AG04450 (cell line): ENCODE measurements at regions not wholly inside any gene's neighbourhood (a gene's known extent, or its start where the extent isn't known, plus 50 kb on each side); places are given as distances from the start of the nearest gene placed in this dataset.
"Not testable (repeated sequence)": the region's sequence is repeated elsewhere in the genome, so short reads cannot be mapped to it uniquely, and the experiment has no call there.

Source experiments
- CTCF ChIA-PET: fragments of 300-600, 350-600 bp; formaldehyde crosslinking; extraction: SDS; loops from one replicate; lab custom pipeline; 2022; ENCODE audit warnings: antibody characterized with exemption, inconsistent platforms; lab: Charles Lee
- POLR2A ChIA-PET: fragments of 350-600 bp; formaldehyde crosslinking; extraction: SDS; loops from one replicate; lab custom pipeline; 2021; ENCODE audit warnings: antibody characterized with exemption, inconsistent platforms; lab: Yijun Ruan, JAX
- DNase-seq: peaks from one replicate; pipeline ENCODE4 v3.0.0-alpha.2; 2011; ENCODE audit warnings: low read depth, low spot score
- H3K27ac ChIP-seq: one replicate; pipeline ENCODE4 v1.5.1; 2012; ENCODE audit warnings: low read depth, low read length, control low read depth
- H3K27me3 ChIP-seq: one replicate; pipeline ENCODE4 v1.6.0; 2012; ENCODE audit warnings: low read length; ENCODE audit not compliant: control insufficient read depth, insufficient read depth
- H3K4me3 ChIP-seq: 2 replicates; pipeline ENCODE4 v1.5.1; 2011; ENCODE audit warnings: mild to moderate bottlenecking, low read depth, low read length, control low read depth
- H3K9me3 ChIP-seq: 2 replicates; pipeline ENCODE4 v1.5.1; 2012; ENCODE audit warnings: low read length; ENCODE audit not compliant: control insufficient read depth, insufficient read depth
- CTCF ChIP-seq: IDR thresholded peaks from 2 replicates; pipeline ENCODE4 v1.5.1; 2011; ENCODE audit warnings: low read depth, low read length, control low read depth, inconsistent platforms

DNA sequence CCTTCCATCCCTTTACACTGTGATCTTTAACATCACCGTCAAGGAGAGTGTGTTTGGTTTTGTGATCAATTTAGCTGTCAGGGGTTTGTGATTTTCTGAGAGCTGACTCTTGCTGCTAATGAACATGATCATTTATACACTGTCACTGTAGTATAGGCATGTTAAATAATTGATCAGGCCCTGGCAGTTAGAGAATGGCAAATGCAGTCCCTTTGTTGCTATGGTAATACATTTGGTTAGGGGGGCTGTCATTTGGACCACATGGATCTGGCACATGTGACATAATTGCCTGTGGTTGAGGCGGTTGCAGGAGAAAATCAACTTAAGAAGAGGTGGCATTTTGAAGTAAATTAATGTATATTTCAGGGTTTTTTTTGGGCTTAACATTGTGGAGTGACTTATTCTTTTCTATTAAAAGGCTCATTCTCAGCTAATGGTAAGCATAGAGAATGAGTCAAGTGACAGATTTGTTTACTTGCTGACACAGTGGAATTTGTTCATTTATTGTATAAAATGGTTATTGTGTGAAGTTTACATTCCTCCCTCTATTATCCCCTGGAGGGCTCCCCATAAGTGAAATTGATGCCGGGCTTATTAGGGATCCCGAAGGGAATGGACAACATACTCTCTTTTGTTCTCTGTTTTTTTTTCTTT lies 114.0 kb downstream of the FHIP1A start:
- TF ChIP-seq CTCF, result no peak
- H3K4me3 ChIP-seq, result no peak overlapping the region
- H3K27ac ChIP-seq, result no peak overlapping the region
- ChIA-PET CTCF (no interaction called here), POLR2A (no interaction called here)
- no peaks in the 10 kb centered on the region for H3K27me3 ChIP-seq
- H3K9me3 ChIP-seq, result no peaks in the 10 kb centered on the region
- no peak for DNase-seq

GRCh38 chr4:151524610-151525009 lies 115.6 kb downstream of the FHIP1A start:
- ChIA-PET POLR2A (no interaction called here), CTCF (interaction anchor here (0.7 kb wide), 1 partner anchor 576 kb away, joined by 3 read pairs; no protein-coding TSS in a partner anchor)
- Histone ChIP-seq H3K27me3 (no peaks in the 10 kb centered on the region), H3K9me3 (no peaks in the 10 kb centered on the region), H3K4me3 (no peak overlapping the region), H3K27ac (no peak overlapping the region)
- no peak for DNase-seq
- no peak for TF ChIP-seq CTCF

GRCh38 chr4:151526489-151526888 lies 117.5 kb downstream of the FHIP1A start:
- DNase-seq, POLR2A ChIA-PET, H3K9me3 ChIP-seq: not testable (repeated sequence)

GRCh38 chr4:151527699-151528098 lies 118.7 kb downstream of the FHIP1A start:
- POLR2A ChIA-PET, result no interaction called here

More at GRCh38 chr4:151526489-151526888, 117.5 kb downstream of the FHIP1A start:
- H3K27ac ChIP-seq, H3K27me3 ChIP-seq, H3K4me3 ChIP-seq, CTCF ChIA-PET: not testable (repeated sequence)

GRCh38 chr4:151529187-151529586 lies 120.2 kb downstream of the FHIP1A start:
- DNase-seq, result no peak
- Histone ChIP-seq H3K27ac (no peak overlapping the region), H3K4me3 (no peak overlapping the region), H3K9me3 (no peaks in the 10 kb centered on the region), H3K27me3 (no peaks in the 10 kb centered on the region)
- POLR2A ChIA-PET, result no interaction called here
- CTCF ChIA-PET, result no interaction called here
- no peak for TF ChIP-seq CTCF

More at GRCh38 chr4:151527699-151528098, 118.7 kb downstream of the FHIP1A start:
- Histone ChIP-seq H3K4me3 (no peak overlapping the region), H3K9me3 (no peaks in the 10 kb centered on the region), H3K27ac (no peak overlapping the region), H3K27me3 (no peaks in the 10 kb centered on the region)
- CTCF ChIA-PET, result no interaction called here
- no peak for DNase-seq
- no peak for TF ChIP-seq CTCF
